ENCODE measurements at regions not wholly inside any gene's neighbourhood (a gene's known extent, or its start where the extent isn't known, plus 50 kb on each side); places are given as distances from the start of the nearest gene placed in this dataset.

- Histone ChIP-seq H3K36me3 (ENCODE audit: low read depth) (no peaks in the 10 kb centered on the region), H3K4me3 (no peak overlapping the region), H3K9me3 (peaks cover 3% of the 10 kb centered on the region), H3K4me1 (ENCODE audit: low read depth) (no peaks in the 10 kb centered on the region)
- ATAC-seq = no peak
- TF ChIP-seq, protein P1, sequence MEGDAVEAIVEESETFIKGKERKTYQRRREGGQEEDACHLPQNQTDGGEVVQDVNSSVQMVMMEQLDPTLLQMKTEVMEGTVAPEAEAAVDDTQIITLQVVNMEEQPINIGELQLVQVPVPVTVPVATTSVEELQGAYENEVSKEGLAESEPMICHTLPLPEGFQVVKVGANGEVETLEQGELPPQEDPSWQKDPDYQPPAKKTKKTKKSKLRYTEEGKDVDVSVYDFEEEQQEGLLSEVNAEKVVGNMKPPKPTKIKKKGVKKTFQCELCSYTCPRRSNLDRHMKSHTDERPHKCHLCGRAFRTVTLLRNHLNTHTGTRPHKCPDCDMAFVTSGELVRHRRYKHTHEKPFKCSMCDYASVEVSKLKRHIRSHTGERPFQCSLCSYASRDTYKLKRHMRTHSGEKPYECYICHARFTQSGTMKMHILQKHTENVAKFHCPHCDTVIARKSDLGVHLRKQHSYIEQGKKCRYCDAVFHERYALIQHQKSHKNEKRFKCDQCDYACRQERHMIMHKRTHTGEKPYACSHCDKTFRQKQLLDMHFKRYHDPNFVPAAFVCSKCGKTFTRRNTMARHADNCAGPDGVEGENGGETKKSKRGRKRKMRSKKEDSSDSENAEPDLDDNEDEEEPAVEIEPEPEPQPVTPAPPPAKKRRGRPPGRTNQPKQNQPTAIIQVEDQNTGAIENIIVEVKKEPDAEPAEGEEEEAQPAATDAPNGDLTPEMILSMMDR (IDR thresholded peaks at IDR 0.05) = no peak
- intact Hi-C loops (cut with DNase I, micrococcal nuclease) = no loop called here
- no peak for DNase-seq
Measured at GRCh38 chr1:29420202-29420601, 183.9 kb downstream of the PTPRU start.

- H3K4me1 ChIP-seq (ENCODE audit: low read depth) = no peaks in the 10 kb centered on the region
- no peak overlapping the region for H3K4me3 ChIP-seq
- intact Hi-C loops (cut with DNase I, micrococcal nuclease) = no loop called here
- H3K36me3 ChIP-seq (ENCODE audit: low read depth) = no peaks in the 10 kb centered on the region
- H3K9me3 ChIP-seq = peaks cover 3% of the 10 kb centered on the region
- TF ChIP-seq, protein P1 (IDR thresholded peaks at IDR 0.05) = no peak
- DNase-seq = no peak
- ATAC-seq = no peak
Measured at GRCh38 chr1:29417971-29418370, 181.6 kb downstream of the PTPRU start.

DNA sequence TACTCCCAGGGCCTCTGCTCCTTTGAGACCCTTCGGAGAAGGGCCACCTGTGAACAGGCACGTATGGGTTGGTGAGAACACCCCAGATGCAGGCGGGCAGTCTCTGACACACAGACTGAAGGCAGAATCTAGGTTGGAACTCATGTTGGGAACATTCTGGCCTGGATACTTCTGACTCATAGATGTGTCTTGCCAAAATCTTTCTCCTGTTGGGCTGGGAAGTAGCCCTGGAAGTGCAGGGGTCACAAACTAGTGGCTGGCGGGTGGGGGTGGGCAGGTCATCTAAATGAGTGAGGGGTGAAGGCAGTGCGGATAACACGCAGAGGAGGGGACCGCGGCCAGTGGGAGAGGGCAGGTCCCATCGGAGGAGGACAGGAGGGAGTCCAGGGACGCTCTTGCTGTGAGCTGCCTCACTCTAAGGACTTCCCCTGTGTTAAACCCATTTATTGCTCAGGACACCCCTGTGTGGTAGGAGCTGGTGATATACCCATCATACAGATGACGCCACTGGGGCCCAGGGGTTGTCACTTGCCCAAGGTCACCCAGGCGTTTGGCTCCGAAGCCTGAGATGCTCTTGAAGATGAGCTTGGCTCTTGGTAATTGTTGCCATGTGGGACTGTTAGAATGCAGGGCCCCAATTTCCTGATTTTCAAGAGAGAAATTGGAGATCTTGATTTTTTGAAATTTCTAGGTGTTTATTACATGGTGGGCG is 181.0 kb downstream of the PTPRU start:
- ATAC-seq = no peak
- intact Hi-C loops (cut with DNase I, micrococcal nuclease) = no loop called here

DNA sequence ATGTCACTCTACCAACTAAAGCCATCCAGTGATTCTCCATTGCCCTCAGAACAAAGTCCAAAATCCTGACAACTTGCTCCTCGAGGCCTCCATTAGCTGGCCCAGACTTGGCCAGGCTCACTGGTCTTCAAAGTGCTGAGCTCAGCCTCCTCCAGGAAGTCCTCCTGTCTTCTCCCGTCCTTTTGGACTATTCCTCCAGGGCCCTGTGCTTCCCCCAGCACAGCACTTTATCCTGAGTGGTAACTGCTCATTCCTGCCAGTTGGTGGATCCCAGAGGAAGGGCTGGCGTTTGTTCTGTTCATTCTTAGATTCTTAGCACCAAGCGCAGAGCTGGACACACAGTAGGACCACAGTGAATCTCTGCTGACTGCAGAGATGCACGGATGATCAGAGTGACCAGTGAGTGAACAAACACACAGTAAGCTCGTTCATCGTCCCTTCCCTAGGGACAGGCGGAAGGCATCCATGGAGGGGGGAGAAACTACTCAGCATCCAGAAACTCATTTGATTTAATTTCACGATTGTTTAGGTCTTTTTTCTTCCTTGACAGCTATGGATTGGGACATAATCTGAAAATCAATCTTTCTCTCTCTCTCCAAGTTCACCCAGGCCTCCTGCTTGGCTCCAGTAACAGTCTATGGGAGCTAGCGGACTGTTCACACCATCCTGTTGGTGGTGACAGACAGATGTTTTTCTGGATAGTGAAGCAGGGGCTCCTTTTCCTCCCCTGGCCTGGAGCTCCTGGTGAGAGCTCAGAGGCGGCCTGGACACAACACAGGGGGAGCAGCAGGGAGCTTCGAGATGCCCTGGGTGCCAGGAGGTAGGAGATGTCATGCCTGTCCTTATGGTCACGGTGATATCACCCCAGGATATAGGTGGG is 180.2 kb downstream of the PTPRU start:
- TF ChIP-seq, protein P1 (IDR thresholded peaks at IDR 0.05) = no peak
- intact Hi-C loops (cut with DNase I, micrococcal nuclease) = no loop called here
- no peak overlapping the region for H3K4me3 ChIP-seq
- H3K4me1 ChIP-seq (ENCODE audit: low read depth) = no peaks in the 10 kb centered on the region
- no peak for DNase-seq
- ATAC-seq = no peak
- H3K36me3 ChIP-seq (ENCODE audit: low read depth) = no peaks in the 10 kb centered on the region
- peaks cover 3% of the 10 kb centered on the region for H3K9me3 ChIP-seq

More for the DNA sequence above, 181.0 kb downstream of the PTPRU start:
- DNase-seq = no peak
- TF ChIP-seq, protein P1 (IDR thresholded peaks at IDR 0.05) = no peak
- H3K4me3 ChIP-seq = no peak overlapping the region
- no peaks in the 10 kb centered on the region for H3K4me1 ChIP-seq (ENCODE audit: low read depth)
- H3K9me3 ChIP-seq = peaks cover 3% of the 10 kb centered on the region
- no peaks in the 10 kb centered on the region for H3K36me3 ChIP-seq (ENCODE audit: low read depth)

DNA sequence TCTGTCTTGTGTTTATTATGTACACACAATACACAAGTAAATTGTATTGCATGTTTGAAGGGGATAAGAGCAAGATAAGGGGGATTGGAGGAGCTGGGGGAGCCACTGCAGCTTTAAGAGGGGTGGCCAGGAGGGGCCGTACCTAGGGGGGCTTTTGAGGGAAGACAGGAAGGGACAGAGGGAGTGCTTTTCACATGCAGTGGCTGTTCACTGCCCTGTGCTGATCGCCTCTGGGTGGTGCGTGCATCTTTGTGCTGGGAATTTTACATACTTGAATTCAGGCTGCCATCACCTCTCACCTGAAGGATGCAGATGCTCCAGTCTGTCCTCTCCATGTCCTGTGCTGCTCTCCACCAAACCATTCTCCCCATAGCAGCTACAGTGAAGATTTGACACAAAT is 179.5 kb downstream of the PTPRU start:
- Histone ChIP-seq H3K9me3 (peaks cover 1% of the 10 kb centered on the region), H3K4me3 (no peak overlapping the region), H3K36me3 (ENCODE audit: low read depth) (no peaks in the 10 kb centered on the region), H3K4me1 (ENCODE audit: low read depth) (no peaks in the 10 kb centered on the region)
- TF ChIP-seq, protein P1 (IDR thresholded peaks at IDR 0.05) = no peak
- DNase-seq (no peak), ATAC-seq (no peak)
- intact Hi-C loops (cut with DNase I, micrococcal nuclease) = no loop called here

All from mucosa of descending colon (tissue), 3 donors.